OCI-M1 (cell line): ENCODE measurements at regions not wholly inside any gene's neighbourhood (a gene's known extent, or its start where the extent isn't known, plus 50 kb on each side); places are given as distances from the start of the nearest gene placed in this dataset.
"Not testable (repeated sequence)": the region's sequence is repeated elsewhere in the genome, so short reads cannot be mapped to it uniquely, and the experiment has no call there.

Experiments
- DNase-seq: peaks from one replicate; lab custom pipeline; 2025; lab: John Stamatoyannopoulos, UW

DNA sequence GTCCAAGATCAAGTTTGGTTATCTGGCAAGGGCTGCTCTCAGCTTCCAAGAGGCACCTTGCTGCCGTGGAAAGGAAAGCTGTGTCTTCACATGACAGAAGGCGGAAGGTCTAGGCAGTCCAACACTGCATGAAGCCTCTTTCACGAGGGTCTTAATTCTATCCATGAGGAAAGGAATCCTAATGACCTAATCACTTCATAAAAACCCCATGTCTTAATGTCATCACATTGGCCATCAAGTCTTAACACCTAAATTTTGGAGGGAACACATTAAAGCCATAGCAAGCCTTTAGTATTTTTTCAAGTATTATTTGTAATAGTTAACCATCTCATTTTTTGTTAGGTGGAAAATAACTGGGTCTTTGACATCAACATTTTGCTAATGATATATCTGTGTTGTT, 858.3 kb downstream of the FLRT2 start:
- no peak for DNase-seq

DNA sequence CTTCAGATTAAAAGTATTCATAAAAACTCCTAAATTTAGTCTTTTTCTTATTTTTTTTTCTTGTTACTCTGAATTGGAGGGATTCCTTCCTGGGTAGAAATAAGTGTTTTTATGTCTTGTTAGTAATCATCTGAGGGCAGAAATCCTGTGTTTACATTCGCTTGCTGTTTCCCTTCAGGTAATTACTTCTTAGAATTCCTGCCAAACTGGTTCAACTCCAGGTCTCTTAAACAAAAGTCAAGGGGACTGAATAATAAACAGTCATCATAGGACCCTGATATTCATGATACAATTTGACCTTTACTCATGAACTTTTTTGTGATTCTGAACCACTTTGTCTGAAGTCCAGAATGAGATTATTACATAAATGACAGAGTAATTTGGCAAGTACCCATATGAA, 843.9 kb downstream of the FLRT2 start:
- DNase-seq, result no peak

DNA sequence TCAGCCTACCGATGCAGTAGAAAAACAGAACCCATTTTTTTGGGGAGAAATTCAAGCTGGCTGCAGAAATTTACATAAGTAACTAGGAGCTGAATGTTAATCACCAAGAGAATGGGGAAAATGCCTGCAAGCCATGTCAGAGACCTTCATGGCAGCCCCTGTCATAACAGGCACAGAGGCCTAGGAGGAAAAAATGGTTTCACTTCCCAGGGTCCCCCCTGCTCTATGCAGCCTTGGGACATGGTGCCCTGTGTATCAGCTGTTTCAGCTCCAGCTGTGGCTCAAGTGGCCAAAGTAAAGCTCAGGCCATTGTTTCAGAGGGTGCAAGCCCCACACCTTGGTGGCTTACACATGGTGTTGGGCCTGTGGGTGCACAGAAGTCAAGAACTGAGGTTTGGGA, 842.5 kb downstream of the FLRT2 start:
- no peak for DNase-seq

DNA sequence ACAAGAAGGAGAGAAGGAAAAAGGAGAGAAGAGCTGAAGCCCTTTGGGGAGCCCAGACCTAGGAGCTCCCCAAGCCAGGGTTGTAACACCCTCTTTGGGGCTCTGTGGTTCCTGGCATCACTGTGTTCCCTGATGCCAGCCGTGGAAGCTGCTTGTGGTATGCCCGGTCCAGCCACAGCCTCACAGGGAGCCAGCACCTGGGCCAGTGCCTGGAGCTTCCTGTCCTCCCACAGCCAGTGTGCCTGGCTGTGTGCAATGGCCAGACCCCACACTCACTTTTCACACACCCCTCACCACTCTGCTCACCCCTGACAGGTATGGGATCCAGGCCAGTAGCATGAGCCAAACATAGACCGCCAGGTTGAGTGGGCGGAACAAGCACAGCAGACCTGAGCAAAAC, 834.7 kb downstream of the FLRT2 start:
- no peak for DNase-seq

DNA sequence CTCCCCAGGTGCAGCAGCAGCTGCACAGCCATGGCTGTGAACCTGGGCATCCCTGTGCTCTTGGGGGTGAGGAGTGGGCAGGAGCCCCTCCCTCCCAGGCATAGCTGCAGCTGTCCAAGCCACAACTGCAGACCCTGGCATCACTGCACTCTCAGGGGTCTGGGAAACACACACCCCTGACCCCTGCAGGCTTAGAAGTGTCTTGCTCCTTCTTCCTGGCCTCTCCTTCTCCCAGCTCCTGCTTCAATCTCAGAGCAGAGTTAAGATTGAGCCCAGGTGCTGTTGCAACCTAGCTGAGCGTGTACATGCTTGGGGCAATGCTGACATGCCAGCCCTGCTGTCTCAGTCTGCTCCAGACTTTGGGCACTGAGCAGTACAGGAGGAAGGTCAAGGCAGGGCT, 833.6 kb downstream of the FLRT2 start:
- no peak for DNase-seq

DNA sequence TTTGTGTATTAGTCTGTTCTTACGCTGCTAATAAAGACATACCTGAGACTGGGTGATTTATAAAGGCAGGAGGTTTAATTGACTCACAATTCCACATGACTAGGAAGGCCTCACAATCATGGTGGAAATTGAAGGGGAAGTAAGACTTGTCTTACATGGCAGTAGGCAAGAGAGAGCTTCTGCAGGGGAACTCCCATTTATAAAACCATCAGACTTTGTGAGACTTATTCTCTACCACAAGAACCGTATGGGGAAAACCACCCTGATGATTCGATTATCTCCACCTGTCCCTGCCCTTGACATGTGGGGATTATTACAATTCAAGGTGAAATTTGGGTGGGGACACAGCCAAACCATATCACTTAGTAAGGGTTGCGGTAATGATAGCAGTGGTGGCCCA, 833.1 kb downstream of the FLRT2 start:
- no peak for DNase-seq

DNA sequence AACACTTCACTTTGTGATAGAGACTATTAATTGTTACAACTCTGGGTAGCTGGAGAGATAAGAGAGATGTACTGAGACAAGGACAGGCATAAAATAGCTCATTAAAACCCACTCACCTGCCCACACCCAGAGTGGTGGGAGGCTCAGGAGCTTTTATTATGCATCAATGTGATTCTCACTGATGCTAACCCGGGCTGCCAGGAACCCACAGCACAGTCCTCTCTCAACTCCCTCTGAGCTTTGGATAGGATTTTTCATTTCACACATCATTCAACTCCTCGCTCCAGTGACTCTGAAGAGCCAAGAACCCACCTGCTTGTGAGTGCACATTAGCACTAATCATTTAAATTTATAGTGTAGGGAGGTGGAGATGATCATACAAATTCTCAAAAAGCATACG, 827.9 kb downstream of the FLRT2 start:
- DNase-seq, result no peak

DNA sequence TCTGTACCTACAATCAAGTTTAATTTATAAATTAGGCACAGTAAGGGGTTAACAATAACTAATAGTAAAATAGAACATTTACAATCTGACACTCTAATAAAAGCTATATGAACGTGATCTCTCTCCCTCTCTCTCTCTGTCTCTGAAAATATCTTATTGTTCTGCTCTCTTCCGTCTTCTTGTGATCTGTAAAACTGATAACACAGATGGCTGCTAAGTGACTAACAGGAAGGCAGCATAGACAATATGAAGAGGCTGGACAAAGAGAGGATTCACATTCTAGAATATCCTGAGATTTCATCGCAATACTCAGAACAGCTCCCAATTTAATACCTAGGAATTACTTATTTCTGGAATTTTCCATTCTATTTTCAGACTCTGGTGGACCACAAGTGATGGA, 827.2 kb downstream of the FLRT2 start:
- no peak for DNase-seq

DNA sequence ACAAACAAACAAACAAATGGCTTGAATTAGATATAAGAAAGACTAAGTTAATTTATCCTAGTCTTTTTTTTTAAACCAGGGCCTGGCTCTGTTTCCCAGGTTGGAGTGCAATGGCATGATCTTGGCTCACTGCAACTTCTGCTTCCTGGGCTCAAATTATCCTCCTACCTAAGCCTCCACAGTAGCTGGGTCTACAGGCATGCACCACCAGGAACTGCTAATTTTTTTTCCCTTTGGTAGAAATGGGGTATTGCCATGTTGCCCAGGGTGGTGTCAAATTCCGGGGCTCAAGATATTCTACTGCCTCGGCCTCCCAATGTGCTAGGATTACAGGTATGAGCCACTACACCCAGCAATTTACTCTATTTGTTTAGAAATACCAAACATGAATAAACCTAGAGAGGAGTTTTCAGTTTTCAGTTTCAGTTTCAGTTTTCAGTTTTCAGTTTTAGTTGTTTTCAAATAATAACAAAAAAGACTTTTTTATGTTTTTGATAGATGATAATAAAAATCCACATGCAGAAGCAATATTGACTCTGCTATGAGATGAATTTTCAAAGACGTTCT, 817.0 kb downstream of the FLRT2 start:
- peak; percentile 73 for DNase-seq

DNA sequence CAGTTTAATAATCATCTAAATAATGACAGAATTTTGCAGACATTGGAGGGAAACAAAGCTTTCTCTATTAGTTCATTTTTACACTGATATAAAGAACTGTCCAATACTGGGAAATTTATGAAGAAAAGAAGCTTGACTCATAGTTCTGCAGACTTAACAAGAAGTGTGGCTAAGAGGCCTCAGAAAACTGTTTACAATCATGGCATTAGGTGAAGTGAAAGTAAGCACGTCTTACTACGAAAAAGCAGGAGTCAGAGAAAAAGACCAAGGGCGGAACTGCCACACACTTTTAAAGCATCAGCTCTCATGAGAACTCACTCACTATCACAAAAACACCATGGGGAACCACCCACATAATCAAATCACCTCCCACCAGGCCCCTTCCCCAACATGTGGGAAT, 804.4 kb downstream of the FLRT2 start:
- peak; percentile 15 for DNase-seq

DNA sequence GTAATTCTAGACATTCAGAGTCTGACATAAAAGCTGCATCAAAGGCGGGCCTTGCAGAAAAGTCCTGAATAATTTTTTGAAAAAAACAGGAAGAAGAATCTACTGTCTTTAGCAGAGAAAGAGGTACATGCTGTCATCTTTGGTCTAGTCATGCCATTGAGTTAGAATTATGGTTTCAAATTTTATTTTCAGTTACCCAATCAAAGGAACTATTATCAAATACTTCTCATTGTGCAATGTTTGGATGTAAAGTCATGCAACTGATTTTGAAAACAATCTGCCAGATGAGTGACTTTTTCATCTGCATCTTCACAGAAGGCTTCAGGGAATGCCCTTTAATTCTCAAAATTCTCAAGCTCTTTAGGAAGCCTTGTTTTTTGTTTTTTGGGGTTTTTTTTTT, 803.5 kb downstream of the FLRT2 start:
- DNase-seq, result peak; percentile 3

DNA sequence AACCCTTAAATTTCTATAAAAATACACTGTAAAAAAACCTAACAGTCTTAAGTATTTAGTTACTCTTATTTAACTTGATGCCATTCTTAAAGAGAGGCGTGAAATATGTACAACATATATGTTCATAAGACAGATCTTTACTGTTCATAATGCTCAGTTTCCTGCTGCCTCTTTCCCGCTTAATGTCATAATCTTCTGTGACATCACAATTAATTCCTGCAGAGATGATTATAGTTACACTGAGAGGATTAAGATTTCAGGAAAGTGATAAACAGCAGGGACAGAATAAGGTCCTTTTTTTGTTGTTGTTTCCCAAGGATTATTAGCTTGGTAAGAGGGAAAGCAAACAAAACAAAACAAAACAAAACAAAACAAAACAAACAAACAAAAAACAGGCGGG, 801.4 kb downstream of the FLRT2 start:
- no peak for DNase-seq

DNA sequence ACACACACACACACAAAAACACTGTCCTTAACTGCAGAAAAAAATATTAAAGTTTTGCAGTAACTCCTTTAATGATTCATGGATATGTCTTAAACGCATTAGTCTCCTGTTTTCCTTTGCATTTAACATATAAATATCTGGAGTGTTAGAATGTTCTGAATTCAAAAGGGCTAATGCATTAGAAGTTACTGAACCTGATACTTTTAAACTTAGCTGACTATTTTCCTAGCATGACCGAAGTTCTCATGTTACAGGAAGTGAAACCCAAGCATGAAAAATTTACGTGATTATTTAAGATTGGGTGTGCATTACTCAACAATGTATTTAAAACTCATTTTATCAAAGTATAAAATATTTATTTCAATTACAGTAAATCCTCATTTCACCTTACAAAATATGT, 791.2 kb downstream of the FLRT2 start:
- no peak for DNase-seq

DNA sequence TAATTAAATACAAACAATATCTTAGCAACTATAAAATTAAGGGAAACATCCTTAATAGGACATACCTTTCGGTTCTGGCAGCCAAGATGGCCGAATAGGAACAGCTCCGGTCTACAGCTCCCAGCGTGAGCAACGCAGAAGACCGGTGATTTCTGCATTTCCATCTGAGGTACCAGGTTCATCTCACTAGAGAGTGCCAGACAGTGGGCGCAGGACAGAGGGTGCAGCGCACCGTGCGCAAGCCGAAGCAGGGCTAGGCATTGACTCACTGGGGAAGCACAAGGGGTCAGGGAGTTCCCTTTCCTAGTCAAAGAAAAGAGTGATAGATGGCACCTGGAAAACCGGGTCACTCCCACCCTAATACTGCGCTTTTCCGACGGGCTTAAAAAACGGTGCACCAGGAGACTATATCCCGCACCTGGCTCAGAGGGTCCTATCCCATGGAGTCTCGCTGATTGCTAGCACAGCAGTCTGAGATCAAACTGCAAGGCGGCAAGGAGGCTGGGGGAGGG, 782.3 kb downstream of the FLRT2 start:
- DNase-seq, result not testable (repeated sequence)

DNA sequence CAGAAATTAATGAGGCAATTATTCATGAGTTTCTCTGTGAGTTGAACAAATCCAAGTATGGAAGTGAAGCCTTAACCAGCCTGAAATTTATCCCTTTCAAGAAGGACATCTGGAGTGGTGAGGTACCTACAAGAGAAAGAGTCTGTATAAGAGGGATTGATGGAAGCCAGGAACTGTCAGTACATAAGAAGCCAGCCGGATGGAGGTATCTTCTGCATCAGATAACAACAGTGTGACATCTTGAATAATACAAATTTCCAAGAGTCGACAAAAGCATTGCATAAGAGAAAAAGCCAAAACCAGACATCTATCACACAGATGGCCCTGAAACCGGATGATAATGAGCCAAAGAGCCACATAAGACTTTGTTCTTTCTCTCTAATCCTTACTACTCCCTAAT, 781.2 kb downstream of the FLRT2 start:
- DNase-seq, result peak; percentile 3

DNA sequence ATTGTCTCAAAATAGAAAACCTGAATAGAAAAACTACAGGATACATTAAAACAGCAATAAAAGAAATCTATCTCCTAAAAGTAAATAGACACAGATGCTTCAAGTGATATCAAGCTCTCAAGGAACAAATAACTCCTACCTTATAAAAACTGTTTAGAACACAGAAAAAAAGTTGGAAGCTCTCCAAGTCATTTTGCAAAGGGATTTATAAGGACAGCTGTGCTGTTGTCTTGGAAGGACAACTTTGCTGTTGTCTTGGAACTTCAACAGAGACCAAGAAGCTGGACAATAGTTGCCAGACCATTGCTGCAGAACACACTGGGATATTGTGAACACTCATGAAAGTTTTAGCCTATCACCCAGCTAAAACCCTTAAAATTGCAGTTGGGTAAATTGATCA, 780.7 kb downstream of the FLRT2 start:
- no peak for DNase-seq

DNA sequence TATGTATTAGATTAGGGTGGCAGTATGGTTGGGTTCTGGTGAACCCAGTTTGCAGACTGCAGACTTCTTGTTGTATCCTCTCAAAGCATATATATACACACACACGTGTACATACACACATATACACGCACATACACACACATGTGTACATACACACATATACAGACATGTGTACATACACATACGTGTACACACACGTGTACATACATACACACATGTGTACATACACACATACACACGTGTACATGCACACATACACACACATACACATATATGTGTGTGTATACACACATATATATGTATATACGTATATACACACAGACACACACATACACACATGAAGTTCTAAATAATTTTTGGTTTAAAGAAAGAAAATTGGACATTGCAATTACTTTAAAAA, 780.2 kb downstream of the FLRT2 start:
- no peak for DNase-seq

DNA sequence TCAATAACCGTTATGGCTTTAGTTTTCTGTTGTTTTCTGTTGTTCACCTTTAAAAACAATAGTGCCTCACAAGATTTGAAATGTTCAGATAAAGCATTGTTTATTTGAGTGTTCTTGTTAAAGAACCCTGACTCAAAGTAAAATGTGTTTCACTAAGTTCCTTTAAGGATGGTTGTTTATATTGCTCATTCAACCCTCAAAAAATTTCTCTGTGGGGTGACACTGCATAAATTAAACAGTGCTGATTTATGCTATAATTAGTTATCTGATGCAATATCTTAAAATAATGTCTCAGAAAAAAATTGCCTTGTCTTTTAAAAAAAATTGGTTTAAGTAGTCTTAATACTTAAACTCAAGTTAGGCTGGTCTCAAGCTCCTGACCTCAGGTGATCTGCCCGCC, 775.1 kb downstream of the FLRT2 start:
- peak; percentile 1 for DNase-seq

DNA sequence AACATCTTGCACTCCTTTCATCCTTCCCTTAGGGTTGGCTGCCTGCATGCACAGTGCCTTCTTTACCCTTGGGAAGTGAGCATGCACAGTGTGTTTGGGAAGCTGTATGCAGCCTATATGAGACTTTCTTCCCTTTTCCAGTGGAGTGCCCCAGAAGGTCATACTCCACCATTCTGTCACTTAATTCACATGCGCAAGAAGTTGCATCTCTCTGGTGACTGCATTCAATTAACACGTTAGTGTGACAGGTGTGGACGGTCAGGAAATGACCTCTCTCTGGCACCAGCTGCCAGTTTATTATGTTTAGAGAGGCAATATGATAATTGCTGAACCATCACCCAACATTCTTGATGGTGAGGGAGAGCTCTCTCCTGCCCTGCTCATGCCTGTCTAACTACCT, 770.0 kb downstream of the FLRT2 start:
- DNase-seq, result no peak

DNA sequence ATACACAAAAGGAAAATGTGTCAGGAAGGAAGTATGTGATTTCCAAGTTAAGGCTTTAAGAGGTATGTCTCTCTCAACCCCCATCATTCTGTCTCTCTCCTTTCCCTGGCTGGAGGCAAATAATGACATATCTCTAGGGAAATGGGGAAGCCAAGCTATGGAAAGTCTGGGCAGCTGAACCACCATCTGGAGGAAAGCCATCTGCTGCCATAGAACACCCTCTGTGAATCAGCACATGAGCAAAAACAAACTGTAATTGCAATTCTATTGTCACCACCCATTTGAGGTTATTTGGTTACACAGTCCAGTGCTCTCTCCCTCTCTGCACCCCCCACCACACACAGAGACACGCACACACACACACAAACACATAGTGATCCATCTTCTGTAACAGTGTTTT, 766.2 kb downstream of the FLRT2 start:
- DNase-seq, result no peak

DNA sequence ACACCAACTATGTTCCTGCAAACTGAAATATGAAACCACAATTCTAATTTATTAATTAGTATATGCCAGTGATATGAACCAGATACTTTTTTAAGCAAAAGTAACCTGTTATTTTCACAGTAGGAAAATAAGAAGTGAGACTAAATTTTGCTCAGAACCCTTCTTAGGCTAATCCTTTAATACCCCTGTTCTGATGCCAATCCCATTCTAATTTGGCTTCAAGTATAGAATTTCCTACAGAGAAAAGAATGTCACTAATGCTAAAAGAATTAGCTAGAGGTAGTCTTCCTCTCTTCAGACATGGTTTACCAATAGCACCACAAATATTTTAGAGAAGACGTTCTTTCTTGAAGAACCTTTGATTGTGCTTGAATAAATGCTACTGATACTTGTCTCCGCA, 758.4 kb downstream of the FLRT2 start:
- no peak for DNase-seq

DNA sequence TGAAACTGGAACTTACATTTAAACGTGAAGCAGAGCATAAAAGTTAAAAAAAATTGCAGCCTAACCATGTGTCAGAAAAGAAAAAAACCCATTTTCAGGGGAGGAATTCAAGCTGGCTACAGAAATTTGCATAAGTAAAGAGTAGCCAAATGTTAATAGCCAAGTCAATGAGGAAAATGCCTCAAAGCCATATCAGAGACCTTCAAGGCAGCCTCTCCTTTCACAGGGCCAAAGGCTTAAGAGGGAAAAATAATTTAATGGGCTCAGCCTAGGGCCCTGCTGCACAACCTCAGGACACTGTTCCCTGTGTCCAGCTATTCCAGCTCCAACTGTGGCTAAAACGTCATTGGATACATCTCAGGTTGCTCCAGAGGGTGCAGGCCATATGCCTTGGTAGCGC, 749.5 kb downstream of the FLRT2 start:
- no peak for DNase-seq

DNA sequence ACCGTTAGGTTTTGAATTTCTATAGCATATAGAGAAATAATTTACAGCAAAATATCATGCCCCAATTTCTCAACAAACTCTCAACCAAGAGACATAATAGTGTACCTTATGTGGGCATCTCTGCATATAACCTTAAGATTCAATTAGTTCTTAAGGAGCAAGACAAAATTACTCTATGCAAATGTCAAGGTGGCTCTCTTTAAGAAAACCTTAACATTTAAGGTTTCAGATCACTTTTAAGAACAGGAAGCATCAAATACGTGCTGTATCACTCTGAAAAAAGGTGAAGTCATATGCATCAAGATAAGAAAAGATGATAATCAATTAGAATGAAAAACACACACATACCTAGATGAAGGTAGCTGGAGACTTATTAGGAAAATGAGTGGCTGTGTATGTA, 728.0 kb downstream of the FLRT2 start:
- DNase-seq, result no peak

DNA sequence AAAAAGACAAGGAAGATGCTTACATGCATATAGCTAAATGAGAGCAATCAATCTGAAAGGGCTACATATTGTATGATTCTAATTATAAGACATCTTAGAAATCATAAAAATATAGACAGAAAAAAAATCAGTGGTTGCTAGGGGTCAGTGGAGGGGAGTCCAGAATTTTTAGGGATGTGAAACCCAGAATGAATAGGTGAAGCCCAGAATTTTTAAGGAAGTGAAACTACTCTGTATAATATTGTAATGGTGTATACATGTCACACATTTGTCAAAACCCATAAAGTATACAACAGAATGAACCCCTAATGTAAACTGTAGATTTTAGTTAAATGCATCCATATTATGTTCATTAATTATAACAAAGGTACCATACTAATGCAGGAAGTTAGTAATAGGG, 713.2 kb downstream of the FLRT2 start:
- no peak for DNase-seq

DNA sequence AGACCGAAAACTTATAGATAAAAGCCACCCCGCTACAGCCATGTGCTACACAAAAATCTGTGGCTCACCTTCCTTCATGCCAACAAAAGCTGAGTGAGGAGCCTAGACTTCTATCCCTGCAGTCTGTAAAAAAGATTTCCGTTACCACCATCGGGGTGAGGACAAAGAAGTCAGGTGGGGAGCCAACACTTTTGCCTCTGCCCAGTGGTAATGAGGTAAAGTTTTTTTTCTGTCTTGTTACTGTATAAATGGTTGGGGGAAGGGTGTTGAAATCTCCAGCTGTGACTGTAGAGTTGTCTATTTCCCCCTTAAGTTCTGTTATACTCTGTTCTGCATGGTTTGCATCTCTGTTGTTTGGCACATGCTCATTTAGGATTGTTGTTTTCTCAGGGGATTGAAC, 707.8 kb downstream of the FLRT2 start:
- DNase-seq, result peak; percentile 40
